HFFc6 (cell line): ENCODE measurements at regions not wholly inside any gene's neighbourhood (a gene's known extent, or its start where the extent isn't known, plus 50 kb on each side); places are given as distances from the start of the nearest gene placed in this dataset.

Experiments used
- DNase-seq: peaks from one replicate; pipeline ENCODE4 v3.0.0-alpha.2; 2018
- H3K27ac Mint-ChIP-seq: 2 replicates; pipeline ENCODE4 v1.8.0; 2020; ENCODE audit warnings: mild to moderate bottlenecking, mixed read lengths
- H3K27me3 Mint-ChIP-seq: 2 replicates; pipeline ENCODE4 v1.8.0; 2021; ENCODE audit warnings: mild to moderate bottlenecking, moderate library complexity, mixed read lengths; ENCODE audit not compliant: insufficient read depth
- H3K36me3 Mint-ChIP-seq: 2 replicates; pipeline ENCODE4 v1.8.0; 2021; ENCODE audit warnings: low read depth, mixed read lengths
- H3K4me1 Mint-ChIP-seq: 2 replicates; pipeline ENCODE4 v1.8.0; 2020; ENCODE audit warnings: low read depth, mixed read lengths
- H3K4me3 Mint-ChIP-seq: 2 replicates; pipeline ENCODE4 v1.8.0; 2020; ENCODE audit warnings: mild to moderate bottlenecking, moderate library complexity, mixed read lengths
- H3K9me3 Mint-ChIP-seq: 2 replicates; pipeline ENCODE4 v1.8.0; 2020; ENCODE audit warnings: mild to moderate bottlenecking, mixed read lengths
- CTCF ChIP-seq: fragments of 200-600 bp; sonication (generic); IDR thresholded peaks from 2 replicates; pipeline ENCODE4 v1.5.0; 2021; ENCODE audit warnings: antibody characterized with exemption, mild to moderate bottlenecking

- H3K4me1 Mint-ChIP-seq = no peaks in the 10 kb centered on the region
- peaks cover 2% of the 10 kb centered on the region; the same call in 1 of the 2 replicates for H3K27me3 Mint-ChIP-seq
- H3K9me3 Mint-ChIP-seq = peaks cover 59% of the 10 kb centered on the region
- 0 out of 2 replicates have a peak, but pooled peaks cover 6% of the 10 kb centered on the region for H3K36me3 Mint-ChIP-seq
- H3K27ac Mint-ChIP-seq = no peak overlapping the region
- TF ChIP-seq CTCF = no peak
- H3K4me3 Mint-ChIP-seq = no peak overlapping the region
- DNase-seq = no peak
Observed at GRCh38 chr9:90023861-90024260, 419.0 kb downstream of the GADD45G start.

GRCh38 chr9:90024409-90024808 is 419.6 kb downstream of the GADD45G start:
- Mint-ChIP-seq H3K4me1 (no peaks in the 10 kb centered on the region), H3K27me3 (peaks cover 2% of the 10 kb centered on the region; the same call in 1 of the 2 replicates), H3K36me3 (0 out of 2 replicates have a peak, but pooled peaks cover 6% of the 10 kb centered on the region), H3K4me3 (no peak overlapping the region), H3K9me3 (peaks cover 60% of the 10 kb centered on the region), H3K27ac (no peak overlapping the region)
- TF ChIP-seq CTCF = no peak
- no peak for DNase-seq

GRCh38 chr9:90024823-90025222 is 420.0 kb downstream of the GADD45G start:
- 0 out of 2 replicates have a peak, but pooled peaks cover 6% of the 10 kb centered on the region for H3K36me3 Mint-ChIP-seq
- H3K27ac Mint-ChIP-seq = no peak overlapping the region
- DNase-seq = no peak
- H3K4me3 Mint-ChIP-seq = no peak overlapping the region
- TF ChIP-seq CTCF = no peak
- peaks cover 2% of the 10 kb centered on the region; the same call in 1 of the 2 replicates for H3K27me3 Mint-ChIP-seq
- peaks cover 64% of the 10 kb centered on the region for H3K9me3 Mint-ChIP-seq
- H3K4me1 Mint-ChIP-seq = no peaks in the 10 kb centered on the region

- no peaks in the 10 kb centered on the region for H3K4me1 Mint-ChIP-seq
- 0 out of 2 replicates have a peak, but pooled peaks cover 6% of the 10 kb centered on the region for H3K36me3 Mint-ChIP-seq
- peaks cover 64% of the 10 kb centered on the region for H3K9me3 Mint-ChIP-seq
- no peak for DNase-seq
- TF ChIP-seq CTCF = no peak
- H3K27ac Mint-ChIP-seq = no peak overlapping the region
- no peak overlapping the region for H3K4me3 Mint-ChIP-seq
- H3K27me3 Mint-ChIP-seq = peaks cover 2% of the 10 kb centered on the region; the same call in 1 of the 2 replicates
Observed at GRCh38 chr9:90025816-90026215, 421.0 kb downstream of the GADD45G start.

GRCh38 chr9:90027296-90027790 is 422.5 kb downstream of the GADD45G start:
- Mint-ChIP-seq H3K9me3 (peaks cover 58% of the 10 kb centered on the region), H3K4me3 (no peak overlapping the region), H3K27me3 (peaks cover 2% of the 10 kb centered on the region; the same call in 1 of the 2 replicates), H3K27ac (no peak overlapping the region), H3K36me3 (0 out of 2 replicates have a peak, but pooled peaks cover 6% of the 10 kb centered on the region), H3K4me1 (no peaks in the 10 kb centered on the region)
- no peak for DNase-seq
- TF ChIP-seq CTCF = no peak
